OCI-LY1 (cell line): ENCODE measurements at regions not wholly inside any gene's neighbourhood (a gene's known extent, or its start where the extent isn't known, plus 50 kb on each side); places are given as distances from the start of the nearest gene placed in this dataset.
"Not testable (repeated sequence)": the region's sequence is repeated elsewhere in the genome, so short reads cannot be mapped to it uniquely, and the experiment has no call there.

Source experiments
- H2AFZ ChIP-seq: fragments of 200-600 bp; sonication (generic), shearing (Covaris generic); 2 replicates; pipeline ENCODE4 v1.6.0; 2014; ENCODE audit warnings: antibody characterized with exemption, mild to moderate bottlenecking, low read length
- H3F3A ChIP-seq: fragments of 200-600 bp; sonication (generic), shearing (Covaris generic); 2 replicates; pipeline ENCODE4 v1.6.0; 2014; ENCODE audit warnings: mild to moderate bottlenecking, antibody characterized with exemption, low read length, moderate library complexity; ENCODE audit not compliant: insufficient read depth
- H3K27ac ChIP-seq: fragments of 200-600 bp; sonication (generic); 2 replicates; pipeline ENCODE4 v1.5.1; 2014; ENCODE audit warnings: low read length, mixed run types, mild to moderate bottlenecking, low read depth; ENCODE audit not compliant: poor library complexity, severe bottlenecking
- H3K27me3 ChIP-seq: fragments of 200-600 bp; sonication (generic); 2 replicates; pipeline ENCODE4 v1.6.0; 2014; ENCODE audit warnings: antibody characterized with exemption, mild to moderate bottlenecking, low read length, moderate library complexity; ENCODE audit not compliant: insufficient read depth
- H3K36me3 ChIP-seq: fragments of 200-600 bp; sonication (generic); 2 replicates; pipeline ENCODE4 v1.6.1; 2014; ENCODE audit warnings: mild to moderate bottlenecking, antibody characterized with exemption, low read length, moderate library complexity, mixed read lengths; ENCODE audit not compliant: insufficient read depth
- H3K4me1 ChIP-seq: fragments of 200-600 bp; sonication (generic); 2 replicates; pipeline ENCODE4 v1.5.1; 2014; ENCODE audit warnings: mild to moderate bottlenecking, low read length, moderate library complexity; ENCODE audit not compliant: insufficient read depth, severe bottlenecking
- H3K4me2 ChIP-seq: fragments of 200-600 bp; sonication (generic), shearing (Covaris generic); 2 replicates; pipeline ENCODE4 v1.6.1; 2014; ENCODE audit warnings: low read length
- H3K4me3 ChIP-seq: fragments of 200-600 bp; sonication (generic); 2 replicates; pipeline ENCODE4 v1.5.1; 2014; ENCODE audit warnings: low read length, low read depth, mild to moderate bottlenecking, mixed read lengths; ENCODE audit not compliant: poor library complexity, severe bottlenecking
- H3K79me2 ChIP-seq: fragments of 200-600 bp; shearing (Covaris generic); 2 replicates; pipeline ENCODE4 v1.6.1; 2016; ENCODE audit warnings: mixed run types, low read length, mixed read lengths; ENCODE audit not compliant: insufficient read depth
- H3K9ac ChIP-seq: fragments of 200-600 bp; sonication (generic), shearing (Covaris generic); 2 replicates; pipeline ENCODE4 v1.6.1; 2014; ENCODE audit warnings: mild to moderate bottlenecking, low read length, mixed read lengths
- H3K9me2 ChIP-seq: fragments of 200-600 bp; sonication (generic), shearing (Covaris generic); 2 replicates; pipeline ENCODE4 v1.6.1; 2014; ENCODE audit warnings: low read depth, mild to moderate bottlenecking, low read length, mixed read lengths
- H3K9me3 ChIP-seq: fragments of 200-600 bp; shearing (Covaris generic); 2 replicates; pipeline ENCODE4 v1.6.1; 2014; ENCODE audit warnings: low read length, mixed read lengths
- H4K20me1 ChIP-seq: fragments of 200-600 bp; sonication (generic), shearing (Covaris generic); 2 replicates; pipeline ENCODE4 v1.6.0; 2016; ENCODE audit warnings: mild to moderate bottlenecking, low read length; ENCODE audit not compliant: insufficient read depth
- CTCF ChIP-seq: fragments of 200-600 bp; sonication (generic), shearing (Covaris generic); IDR thresholded peaks from 2 replicates; pipeline ENCODE4 v1.5.1; 2017; ENCODE audit warnings: mild to moderate bottlenecking, antibody characterized with exemption, low read length, moderate library complexity, mixed read lengths
- EZH2 ChIP-seq: fragments of 200-600 bp; sonication (generic), shearing (Covaris generic); IDR thresholded peaks from 2 replicates; pipeline ENCODE4 v1.8.0; 2017; ENCODE audit warnings: borderline replicate concordance, mixed run types, mild to moderate bottlenecking, antibody characterized with exemption, low read length, moderate library complexity, mixed read lengths

GRCh38 chr4:13815231-13815630, 187.7 kb upstream of the BOD1L1 start:
- H3K4me2 ChIP-seq = no peak overlapping the region
- no peak overlapping the region for H2AFZ ChIP-seq
- H3K27me3 ChIP-seq = no peaks in the 10 kb centered on the region
- no peaks in the 10 kb centered on the region for H3K9me3 ChIP-seq
- H3K9ac ChIP-seq = no peak overlapping the region
- no peak overlapping the region for H3K4me3 ChIP-seq
- H3K27ac ChIP-seq = no peak overlapping the region
- H4K20me1 ChIP-seq = no peaks in the 10 kb centered on the region
- no peaks in the 10 kb centered on the region for H3K79me2 ChIP-seq
- H3K36me3 ChIP-seq = no peaks in the 10 kb centered on the region
- no peak for TF ChIP-seq EZH2
- TF ChIP-seq CTCF = no peak
- H3K4me1 ChIP-seq = no peaks in the 10 kb centered on the region
- no peaks in the 10 kb centered on the region for H3F3A ChIP-seq
- H3K9me2 ChIP-seq = no peaks in the 10 kb centered on the region

- H3K9ac ChIP-seq = no peak overlapping the region
- H3K4me3 ChIP-seq = no peak overlapping the region
- H3K9me2 ChIP-seq = no peaks in the 10 kb centered on the region
- H3F3A ChIP-seq = no peaks in the 10 kb centered on the region
- H3K4me1 ChIP-seq = no peaks in the 10 kb centered on the region
- no peak overlapping the region for H3K4me2 ChIP-seq
- H3K27ac ChIP-seq = no peak overlapping the region
- H3K79me2 ChIP-seq = no peaks in the 10 kb centered on the region
- TF ChIP-seq CTCF (no peak), EZH2 (no peak)
- H3K27me3 ChIP-seq = no peaks in the 10 kb centered on the region
- no peaks in the 10 kb centered on the region for H4K20me1 ChIP-seq
- H2AFZ ChIP-seq = no peak overlapping the region
- H3K9me3 ChIP-seq = no peaks in the 10 kb centered on the region
- no peaks in the 10 kb centered on the region for H3K36me3 ChIP-seq
These were observed 188.9 kb upstream of the BOD1L1 start for GRCh38 chr4:13816472-13816871.

- no peaks in the 10 kb centered on the region for H3F3A ChIP-seq
- H3K4me1 ChIP-seq = no peaks in the 10 kb centered on the region
- H3K27me3 ChIP-seq = no peaks in the 10 kb centered on the region
- no peak overlapping the region for H3K27ac ChIP-seq
- H3K36me3 ChIP-seq = no peaks in the 10 kb centered on the region
- no peak overlapping the region for H3K4me3 ChIP-seq
- TF ChIP-seq CTCF = no peak
- no peak for TF ChIP-seq EZH2
- no peak overlapping the region for H2AFZ ChIP-seq
- no peaks in the 10 kb centered on the region for H3K79me2 ChIP-seq
- no peaks in the 10 kb centered on the region for H3K9me3 ChIP-seq
- H3K4me2 ChIP-seq = no peak overlapping the region
- H3K9me2 ChIP-seq = no peaks in the 10 kb centered on the region
- H4K20me1 ChIP-seq = no peaks in the 10 kb centered on the region
- H3K9ac ChIP-seq = no peak overlapping the region
These were observed 194.0 kb upstream of the BOD1L1 start for GRCh38 chr4:13821522-13821921.

- H3K27ac ChIP-seq, H3K9me2 ChIP-seq, H3K27me3 ChIP-seq, H3K9me3 ChIP-seq, H3K9ac ChIP-seq, H2AFZ ChIP-seq, H3K4me1 ChIP-seq, H3K4me3 ChIP-seq, H3K79me2 ChIP-seq, H3K4me2 ChIP-seq, H4K20me1 ChIP-seq, H3F3A ChIP-seq, H3K36me3 ChIP-seq: not testable (repeated sequence)
These were observed 198.3 kb upstream of the BOD1L1 start for GRCh38 chr4:13825822-13826221.
